WERI-Rb-1 (cell line): ENCODE measurements at regions not wholly inside any gene's neighbourhood (a gene's known extent, or its start where the extent isn't known, plus 50 kb on each side); places are given as distances from the start of the nearest gene placed in this dataset.

Experiments
- DNase-seq: peaks from one replicate; pipeline ENCODE4 v3.0.0-alpha.2; 2020
- H3K27ac ChIP-seq: fragments of 250-450 bp; sonication (Bioruptor Pico); 2 replicates; pipeline ENCODE4 v1.5.1; 2020; ENCODE audit warnings: mild to moderate bottlenecking, moderate library complexity
- H3K27me3 ChIP-seq: fragments of 250-450 bp; sonication (Bioruptor Pico); 2 replicates; pipeline ENCODE4 v1.5.1; 2021; ENCODE audit warnings: mild to moderate bottlenecking, low read depth, moderate library complexity; ENCODE audit not compliant: insufficient read depth, severe bottlenecking
- H3K36me3 ChIP-seq: fragments of 250-450 bp; sonication (Bioruptor Pico); 2 replicates; pipeline ENCODE4 v1.5.1; 2020; ENCODE audit warnings: mild to moderate bottlenecking, moderate library complexity
- H3K4me3 ChIP-seq: 2 replicates; pipeline ENCODE4 v1.5.1; 2011; ENCODE audit warnings: low read depth, mild to moderate bottlenecking, control low read depth, low read length
- H3K9me3 ChIP-seq: fragments of 250-450 bp; sonication (Bioruptor Pico); 2 replicates; pipeline ENCODE4 v1.5.1; 2021; ENCODE audit warnings: mild to moderate bottlenecking, moderate library complexity; ENCODE audit not compliant: severe bottlenecking
- TF ChIP-seq, protein P1 (sequence below): IDR thresholded peaks from 2 replicates; pipeline ENCODE4 v1.5.1; 2011; ENCODE audit warnings: low read depth, mild to moderate bottlenecking, control low read depth, inconsistent platforms, low read length

DNA sequence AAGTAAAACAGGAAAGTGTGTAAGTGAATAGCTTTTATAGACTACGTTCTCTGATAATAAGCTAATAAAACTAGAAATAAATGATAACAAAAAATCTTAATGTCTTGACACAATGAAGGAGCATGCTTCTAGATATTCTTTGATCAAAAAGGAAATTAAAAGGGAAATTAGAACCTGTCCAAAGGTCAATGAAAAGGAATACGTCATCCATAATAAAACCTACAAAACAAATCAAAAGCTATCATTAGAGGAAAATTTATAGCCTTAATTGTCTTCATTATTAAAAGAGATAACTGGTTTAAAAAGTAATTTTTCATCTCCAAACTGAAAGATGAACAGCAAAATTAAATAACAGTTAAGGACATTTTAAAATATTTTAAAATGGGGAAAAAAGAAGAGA lies 196.3 kb upstream of the BTBD3 start:
- TF ChIP-seq, protein P1, sequence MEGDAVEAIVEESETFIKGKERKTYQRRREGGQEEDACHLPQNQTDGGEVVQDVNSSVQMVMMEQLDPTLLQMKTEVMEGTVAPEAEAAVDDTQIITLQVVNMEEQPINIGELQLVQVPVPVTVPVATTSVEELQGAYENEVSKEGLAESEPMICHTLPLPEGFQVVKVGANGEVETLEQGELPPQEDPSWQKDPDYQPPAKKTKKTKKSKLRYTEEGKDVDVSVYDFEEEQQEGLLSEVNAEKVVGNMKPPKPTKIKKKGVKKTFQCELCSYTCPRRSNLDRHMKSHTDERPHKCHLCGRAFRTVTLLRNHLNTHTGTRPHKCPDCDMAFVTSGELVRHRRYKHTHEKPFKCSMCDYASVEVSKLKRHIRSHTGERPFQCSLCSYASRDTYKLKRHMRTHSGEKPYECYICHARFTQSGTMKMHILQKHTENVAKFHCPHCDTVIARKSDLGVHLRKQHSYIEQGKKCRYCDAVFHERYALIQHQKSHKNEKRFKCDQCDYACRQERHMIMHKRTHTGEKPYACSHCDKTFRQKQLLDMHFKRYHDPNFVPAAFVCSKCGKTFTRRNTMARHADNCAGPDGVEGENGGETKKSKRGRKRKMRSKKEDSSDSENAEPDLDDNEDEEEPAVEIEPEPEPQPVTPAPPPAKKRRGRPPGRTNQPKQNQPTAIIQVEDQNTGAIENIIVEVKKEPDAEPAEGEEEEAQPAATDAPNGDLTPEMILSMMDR = no peak
- H3K9me3 ChIP-seq = no peaks in the 10 kb centered on the region
- H3K27ac ChIP-seq = no peak overlapping the region
- H3K27me3 ChIP-seq = no peaks in the 10 kb centered on the region
- DNase-seq = no peak
- H3K36me3 ChIP-seq = no peaks in the 10 kb centered on the region
- H3K4me3 ChIP-seq = no peak overlapping the region

DNA sequence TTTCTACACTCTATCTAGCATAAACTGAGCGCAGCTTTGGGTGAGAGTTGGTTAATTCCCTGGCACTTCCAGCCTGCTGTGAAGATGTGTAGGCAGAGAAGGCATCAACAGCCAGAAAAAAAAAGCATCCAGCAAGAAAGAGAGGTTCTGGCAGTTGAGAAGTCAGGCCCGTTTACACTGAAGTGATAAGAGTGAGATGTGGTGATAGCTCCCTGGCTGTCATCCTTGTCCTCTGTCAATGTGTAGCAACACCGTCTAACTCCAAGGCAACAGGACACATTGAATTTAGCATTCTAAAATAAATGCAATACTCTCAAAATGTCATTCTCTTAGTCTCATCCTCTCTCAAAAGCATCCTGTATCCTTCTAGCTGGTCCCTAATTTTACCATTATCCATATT lies 193.6 kb upstream of the BTBD3 start:
- Histone ChIP-seq H3K36me3 (no peaks in the 10 kb centered on the region), H3K27me3 (no peaks in the 10 kb centered on the region), H3K4me3 (no peak overlapping the region), H3K27ac (no peak overlapping the region), H3K9me3 (no peaks in the 10 kb centered on the region)
- DNase-seq = no peak
- TF ChIP-seq, protein P1 = no peak

- TF ChIP-seq, protein P1 = no peak
- DNase-seq = no peak
- H3K4me3 ChIP-seq = no peak overlapping the region
- H3K36me3 ChIP-seq = no peaks in the 10 kb centered on the region
- H3K27ac ChIP-seq = no peak overlapping the region
- H3K27me3 ChIP-seq = no peaks in the 10 kb centered on the region
- H3K9me3 ChIP-seq = no peaks in the 10 kb centered on the region
These were observed 191.7 kb upstream of the BTBD3 start for GRCh38 chr20:11726026-11726425.

DNA sequence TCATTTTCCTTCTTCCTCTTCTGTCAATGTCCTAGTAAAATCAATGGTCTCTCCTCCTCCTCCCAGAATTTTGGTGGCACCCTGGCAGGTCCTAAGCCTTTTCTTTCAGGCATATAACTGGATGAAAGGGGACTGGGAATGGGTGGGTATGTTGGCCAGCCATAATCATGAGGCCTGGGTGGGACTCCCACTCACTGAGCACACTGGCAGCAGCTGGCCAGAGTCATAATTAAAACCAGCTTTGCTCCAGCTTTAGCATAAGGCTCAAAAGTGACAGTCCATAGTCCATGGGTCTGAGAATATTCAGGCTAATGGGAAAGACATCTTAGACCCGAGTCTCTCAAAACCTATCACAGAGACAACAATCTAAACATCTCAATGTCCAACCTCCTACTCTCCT lies 190.0 kb upstream of the BTBD3 start:
- Histone ChIP-seq H3K27me3 (no peaks in the 10 kb centered on the region), H3K4me3 (no peak overlapping the region), H3K9me3 (no peaks in the 10 kb centered on the region), H3K27ac (no peak overlapping the region), H3K36me3 (no peaks in the 10 kb centered on the region)
- no peak for DNase-seq
- TF ChIP-seq, protein P1 = no peak

DNA sequence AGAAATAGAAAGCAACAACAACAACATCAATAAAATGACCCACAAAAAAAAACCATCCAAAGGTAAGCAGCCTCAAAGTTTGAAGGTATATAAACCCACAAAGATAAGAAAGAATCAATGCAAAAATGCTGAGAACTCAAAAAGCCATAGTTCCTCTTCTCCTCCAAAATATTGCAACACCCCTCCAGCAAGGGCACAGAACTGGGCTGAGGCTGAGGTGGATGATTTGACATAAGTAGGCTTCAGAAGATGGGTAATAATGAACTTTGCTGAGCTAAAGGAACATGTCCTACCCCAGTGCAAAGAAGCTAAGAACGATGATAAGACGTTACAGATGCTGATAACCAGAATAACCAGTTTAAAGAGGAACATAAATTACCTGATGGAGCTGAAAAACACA lies 188.8 kb upstream of the BTBD3 start:
- Histone ChIP-seq H3K9me3 (no peaks in the 10 kb centered on the region), H3K27me3 (no peaks in the 10 kb centered on the region), H3K4me3 (no peak overlapping the region), H3K36me3 (no peaks in the 10 kb centered on the region), H3K27ac (no peak overlapping the region)
- DNase-seq = no peak
- TF ChIP-seq, protein P1 = no peak

DNA sequence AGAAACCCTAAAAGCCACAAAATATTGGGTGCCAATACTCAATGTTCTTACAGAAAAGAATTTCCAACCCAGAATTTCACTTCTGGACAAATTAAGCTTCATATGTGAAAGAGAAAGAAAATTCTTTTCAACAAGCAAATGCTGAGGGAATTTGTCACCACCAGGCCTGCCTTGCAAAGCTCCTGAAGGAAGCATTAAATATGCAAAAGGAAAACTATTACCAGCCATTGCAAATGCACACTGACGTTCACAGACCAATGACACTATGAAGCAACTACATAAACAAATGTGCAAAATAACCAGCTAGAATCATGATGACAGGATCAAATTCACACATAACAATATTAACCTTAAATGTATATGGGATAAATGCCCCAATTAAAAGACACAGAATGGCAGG lies 187.9 kb upstream of the BTBD3 start:
- Histone ChIP-seq H3K36me3 (no peaks in the 10 kb centered on the region), H3K27me3 (no peaks in the 10 kb centered on the region), H3K9me3 (no peaks in the 10 kb centered on the region), H3K4me3 (no peak overlapping the region), H3K27ac (no peak overlapping the region)
- TF ChIP-seq, protein P1 = no peak
- DNase-seq = no peak
